CD4-positive, alpha-beta T cell treated with Interleukin-17A for 1 hour (primary cell): ENCODE measurements at regions not wholly inside any gene's neighbourhood (a gene's known extent, or its start where the extent isn't known, plus 50 kb on each side); places are given as distances from the start of the nearest gene placed in this dataset.

Experiments used
- DNase-seq: peaks from one replicate; pipeline ENCODE4 v3.0.0-alpha.2; 2020

DNA sequence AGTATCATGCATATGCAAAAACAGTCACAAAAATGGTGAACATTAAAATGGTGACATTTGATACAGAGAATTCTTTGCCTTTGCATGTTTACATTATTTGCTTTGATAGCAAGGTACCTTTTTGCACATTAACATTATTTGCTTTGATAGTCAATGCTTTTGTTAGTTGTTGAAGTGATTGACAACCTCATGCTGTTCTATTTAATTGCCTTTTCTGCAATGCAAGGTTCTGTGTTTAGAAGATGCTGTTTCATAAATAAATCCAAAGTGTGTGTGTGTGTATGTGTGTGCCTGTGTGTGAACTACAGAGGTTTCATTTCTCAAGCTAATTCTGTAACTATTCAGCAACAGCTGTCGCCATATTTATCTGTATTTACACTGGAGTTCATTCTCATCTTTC is 668.7 kb downstream of the NR2F1-AS1 start:
- no peak for DNase-seq

DNA sequence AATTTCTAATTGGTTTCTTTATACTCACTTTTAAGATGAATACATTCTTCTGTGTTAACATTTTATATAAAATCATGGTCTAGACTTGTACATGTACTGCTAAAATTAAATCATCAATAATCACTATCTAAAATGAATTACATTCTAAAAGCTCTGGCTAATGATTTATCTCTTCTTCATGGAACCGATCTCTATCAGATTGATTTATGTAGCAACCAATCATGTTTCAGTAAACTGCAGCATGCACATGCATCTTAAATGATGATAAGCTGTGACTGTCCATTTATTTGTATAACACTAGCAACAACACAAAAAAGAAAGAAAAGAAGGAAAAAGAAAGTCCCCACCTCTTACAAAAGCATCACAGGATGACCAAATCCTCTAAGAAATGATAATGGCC is 669.2 kb downstream of the NR2F1-AS1 start:
- DNase-seq: no peak

DNA sequence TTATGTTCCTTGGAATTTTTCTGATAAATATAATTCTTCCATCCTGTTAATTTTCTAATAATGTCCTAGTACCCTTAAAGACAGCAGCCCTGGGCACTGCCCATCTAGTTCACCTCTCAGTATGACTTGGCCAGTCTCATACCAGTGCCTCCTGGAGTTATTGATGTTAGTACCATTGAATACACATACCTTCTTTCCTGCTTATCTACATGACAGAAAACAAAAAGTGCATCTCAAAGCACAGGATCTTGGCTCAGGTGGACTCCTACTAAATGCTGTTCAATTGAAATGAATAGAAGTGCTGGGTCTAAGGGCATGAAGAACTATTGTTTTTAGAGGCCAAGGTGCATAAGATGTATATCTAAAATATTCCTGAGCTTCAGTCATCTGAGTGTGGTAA is 669.7 kb downstream of the NR2F1-AS1 start:
- no peak for DNase-seq

DNA sequence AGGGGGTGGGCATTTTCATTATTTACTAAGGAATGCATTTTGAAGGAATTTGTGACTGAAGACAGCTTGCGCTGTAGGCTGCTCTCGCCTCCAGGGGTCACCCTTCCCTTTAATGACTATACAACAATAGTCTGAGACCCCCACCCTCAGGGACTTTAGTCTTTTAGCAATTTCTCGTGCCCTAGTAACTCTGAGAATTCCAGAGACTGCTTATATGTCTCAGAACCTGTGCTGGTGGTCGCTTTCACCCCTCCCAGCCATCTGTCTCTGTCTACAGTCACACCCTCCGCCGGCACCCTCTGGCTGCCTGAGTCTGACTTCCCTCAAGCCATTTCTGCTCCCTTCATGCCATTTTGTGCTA is 671.4 kb downstream of the NR2F1-AS1 start:
- no peak for DNase-seq

DNA sequence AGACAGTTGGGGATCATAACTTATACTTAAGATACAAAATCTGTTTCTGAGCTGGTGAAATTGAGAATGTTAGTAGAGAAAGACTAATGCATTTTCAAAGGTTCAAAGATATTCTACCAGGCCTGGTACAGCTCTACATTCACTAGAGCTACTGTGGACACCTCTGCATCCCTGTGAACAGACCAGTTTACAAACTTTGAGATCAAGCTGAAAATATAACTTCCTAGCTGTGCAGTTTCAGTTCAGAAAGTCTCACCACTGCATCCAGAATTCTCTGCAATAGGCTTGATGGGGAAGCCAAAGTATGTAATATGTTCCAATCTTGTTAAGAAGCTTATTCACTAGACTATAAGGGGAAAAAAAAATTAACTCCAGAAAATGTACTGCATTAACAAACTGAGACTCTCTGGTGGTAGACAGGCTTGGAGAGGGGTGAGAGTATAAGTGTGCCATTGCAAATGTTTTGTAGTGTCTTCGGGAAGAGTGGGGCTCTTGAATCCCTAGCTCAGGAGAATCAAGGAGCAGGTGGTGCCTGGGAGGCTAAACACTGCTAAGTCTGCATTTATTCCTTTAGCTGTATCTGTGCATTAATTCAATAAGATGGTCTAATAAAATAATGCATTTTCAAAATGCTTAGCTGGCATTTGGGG is 671.9 kb downstream of the NR2F1-AS1 start:
- no peak for DNase-seq

DNA sequence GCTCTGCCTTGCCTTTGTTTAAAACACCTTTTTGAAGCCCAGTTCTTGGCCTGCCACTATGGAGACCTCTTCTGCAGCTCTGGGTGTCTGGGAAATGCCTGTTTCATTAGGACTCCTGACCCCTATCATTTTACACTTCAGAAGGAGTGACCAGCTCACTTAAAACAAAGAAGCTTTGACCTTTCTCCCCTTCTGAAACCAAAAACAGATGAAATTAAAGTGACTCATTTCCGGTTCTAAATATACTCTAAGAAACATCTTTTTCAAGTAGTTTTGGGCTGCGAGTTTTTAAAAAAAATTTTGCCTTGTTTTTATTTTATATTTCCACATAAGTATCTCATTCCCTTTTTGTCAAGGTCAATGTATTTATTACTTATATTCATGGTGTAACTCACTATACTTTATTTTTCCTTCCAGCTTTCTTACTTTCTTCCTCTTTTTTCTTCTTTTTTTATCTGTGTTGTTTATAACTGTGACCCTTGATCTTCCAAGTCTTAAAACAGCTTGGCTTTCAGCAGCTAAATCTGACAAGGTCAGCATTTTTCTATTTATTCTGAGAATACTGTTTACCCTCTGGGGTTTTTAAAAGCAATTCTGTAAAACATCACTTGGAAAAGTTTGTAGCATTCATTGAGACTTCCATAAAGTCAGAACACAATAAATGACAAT is 672.9 kb downstream of the NR2F1-AS1 start:
- DNase-seq: no peak

DNA sequence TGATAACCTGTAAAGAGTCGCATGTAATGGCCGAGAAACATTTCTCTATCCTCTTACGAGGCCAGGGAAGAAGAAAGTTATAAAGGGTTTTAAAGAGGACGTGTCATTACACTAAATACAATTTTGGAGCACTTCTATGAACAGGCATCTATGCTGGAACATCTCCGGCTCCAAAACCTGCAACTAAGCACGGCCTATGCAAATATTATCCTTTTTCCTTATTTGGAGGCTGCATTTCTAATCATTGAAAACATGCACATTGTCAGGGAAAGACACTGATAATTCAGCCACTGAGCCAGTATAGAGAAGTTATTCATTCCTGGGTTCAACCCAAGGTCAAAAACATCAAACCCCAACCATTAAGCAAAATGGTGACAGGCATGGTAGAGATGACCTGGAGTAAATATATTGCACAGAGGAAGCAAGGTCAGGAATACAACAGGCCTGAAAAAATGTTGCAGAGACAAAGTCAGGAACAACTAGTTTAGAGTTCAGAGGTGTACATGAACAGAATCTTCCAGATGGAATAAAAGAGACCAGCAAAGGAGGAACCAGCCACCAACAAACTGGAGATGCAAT is 674.1 kb downstream of the NR2F1-AS1 start:
- no peak for DNase-seq

DNA sequence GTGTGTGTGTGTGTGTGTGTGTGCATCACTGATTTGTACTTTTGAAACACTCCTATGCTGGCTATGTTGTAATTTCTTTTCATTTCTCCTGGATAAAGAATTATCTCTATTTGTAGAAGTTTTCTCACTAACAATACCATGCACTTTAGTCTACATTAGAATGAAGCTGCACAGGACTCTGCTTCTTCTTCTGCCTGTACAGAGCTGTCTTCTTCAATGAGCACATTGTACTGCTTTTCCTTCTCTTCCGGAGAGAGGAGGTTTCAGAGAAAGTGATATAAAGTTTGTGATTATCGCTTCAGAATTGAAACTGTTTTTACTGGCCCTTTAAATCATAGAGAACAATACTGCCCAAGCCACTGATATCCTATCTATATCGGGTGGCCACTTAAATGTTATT is 677.0 kb downstream of the NR2F1-AS1 start:
- no peak for DNase-seq

DNA sequence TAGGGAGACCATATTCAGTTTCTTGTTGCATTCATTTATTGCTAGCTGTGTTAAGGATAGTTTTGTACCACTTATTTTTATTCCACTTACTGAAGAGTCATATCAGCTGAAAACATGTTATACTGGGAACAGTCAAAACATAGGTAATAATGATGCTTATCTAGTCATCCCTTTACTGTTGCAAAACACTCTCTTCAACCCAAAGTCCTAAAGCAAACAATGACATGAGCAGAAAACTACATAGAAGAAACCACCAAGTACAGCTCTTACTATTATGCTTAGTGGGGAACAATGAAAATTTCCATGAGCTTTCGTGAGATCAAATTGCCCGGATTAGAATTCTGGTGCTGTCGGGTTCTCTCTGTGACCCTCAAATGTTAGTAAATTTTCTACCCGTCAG is 681.4 kb downstream of the NR2F1-AS1 start:
- DNase-seq: no peak

DNA sequence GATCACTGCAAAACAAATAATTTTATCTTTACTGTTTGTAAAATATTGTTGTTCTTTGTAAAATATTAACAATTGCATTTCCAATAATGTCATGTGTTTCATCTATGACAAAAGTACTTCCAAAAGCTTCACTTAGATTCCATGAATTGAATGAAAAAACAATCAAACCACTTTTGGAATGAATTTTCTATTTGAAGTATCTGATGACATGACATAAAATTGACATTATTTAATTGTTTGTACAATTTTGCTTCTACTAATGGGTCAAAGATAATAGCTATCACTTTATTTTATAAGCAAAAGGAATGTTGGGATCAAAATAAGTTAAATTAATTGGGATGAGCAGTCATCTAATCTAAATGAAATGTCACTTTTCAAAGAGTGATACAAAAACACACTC is 684.3 kb downstream of the NR2F1-AS1 start:
- no peak for DNase-seq

DNA sequence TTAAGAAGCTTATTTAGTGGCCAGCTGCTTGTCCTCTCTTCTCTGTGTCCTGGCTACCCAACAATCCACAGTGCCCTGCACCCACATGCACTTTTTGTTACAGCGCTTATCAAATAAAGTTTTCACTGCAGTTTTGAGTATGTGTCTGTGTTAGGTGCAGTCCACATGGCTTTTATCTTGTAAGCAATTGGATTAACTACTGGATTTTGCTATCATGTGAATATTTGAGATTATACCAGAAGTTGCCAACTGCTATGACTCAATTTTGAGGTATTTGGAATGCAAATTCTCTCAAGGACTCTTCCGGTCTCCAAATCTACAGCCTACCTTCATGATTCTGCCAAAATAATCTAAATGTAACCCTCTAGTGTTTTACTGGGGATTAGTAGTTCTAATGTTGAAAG is 690.2 kb downstream of the NR2F1-AS1 start:
- no peak for DNase-seq

DNA sequence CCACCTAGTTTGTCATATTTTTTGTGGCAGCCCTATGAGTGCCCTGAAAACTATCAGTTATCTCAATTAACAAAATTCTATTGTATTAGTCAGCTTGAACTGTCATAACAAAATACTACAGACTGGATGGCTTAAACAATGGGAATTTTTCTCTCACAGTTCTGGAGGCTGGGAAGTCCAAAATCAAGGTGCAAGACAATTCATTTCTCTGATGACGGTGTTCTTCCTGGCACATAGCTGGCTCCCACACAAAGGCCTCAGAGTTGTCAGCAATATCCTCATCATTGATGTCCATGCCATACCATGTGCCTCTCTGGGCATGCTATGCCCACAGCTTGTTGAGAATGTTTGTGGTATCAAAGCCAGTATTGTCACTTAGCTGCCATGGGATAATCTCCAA is 691.9 kb downstream of the NR2F1-AS1 start:
- no peak for DNase-seq

DNA sequence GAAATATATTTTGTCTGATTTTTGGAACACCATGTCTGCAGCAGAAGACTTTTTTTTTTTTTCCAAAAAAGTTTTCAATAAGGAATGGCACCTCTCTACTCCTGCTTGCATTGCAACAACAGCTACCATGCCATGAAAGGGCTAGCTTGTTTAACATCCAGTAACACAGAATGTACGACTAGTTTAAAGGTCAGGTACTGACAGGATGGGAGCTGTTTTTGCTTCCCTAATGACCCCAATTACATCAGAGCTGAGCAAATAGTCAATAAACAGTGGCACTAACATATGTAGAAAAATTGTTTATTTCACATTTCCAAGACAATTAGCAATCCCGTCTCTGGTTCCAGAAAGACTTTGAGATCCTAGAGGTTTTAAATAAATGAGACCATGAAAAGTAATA is 693.8 kb downstream of the NR2F1-AS1 start:
- no peak for DNase-seq

DNA sequence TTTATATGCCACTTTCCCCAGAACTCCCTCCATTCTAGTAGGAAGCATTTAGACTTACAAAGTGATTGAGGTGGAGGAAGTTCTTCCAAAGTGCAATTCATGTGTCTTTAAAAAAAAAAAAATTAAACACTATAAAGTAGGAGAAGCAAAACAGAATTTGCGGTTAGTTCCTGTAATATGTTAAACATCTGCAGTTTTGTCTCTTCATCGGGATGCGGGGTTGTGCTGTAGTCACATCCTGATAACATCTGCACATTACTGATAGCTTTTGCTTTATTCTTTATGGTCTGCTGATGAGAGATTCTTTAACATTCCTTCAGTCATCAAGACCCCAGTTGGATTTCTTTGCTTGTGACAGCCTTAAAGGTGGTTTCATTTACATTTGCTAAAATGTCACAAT is 694.3 kb downstream of the NR2F1-AS1 start:
- no peak for DNase-seq

DNA sequence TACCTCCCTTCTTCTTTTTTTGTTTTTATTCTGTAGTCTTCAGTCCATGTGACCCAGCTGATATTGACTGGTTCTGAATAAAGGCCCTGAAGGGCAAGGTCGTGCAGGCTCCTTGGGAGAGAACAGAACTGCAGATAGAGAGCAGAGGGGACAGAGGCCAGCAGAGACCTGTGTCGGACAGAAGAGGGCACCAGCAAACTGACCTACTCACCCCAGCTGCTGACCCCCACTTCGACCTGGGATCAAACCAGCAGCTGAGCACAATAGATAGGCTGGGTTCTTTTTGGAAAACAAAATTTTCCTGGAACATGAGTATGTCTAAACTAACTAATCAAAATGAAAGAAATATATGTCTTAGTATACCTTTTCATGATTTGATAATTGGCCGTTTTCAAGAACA is 695.1 kb downstream of the NR2F1-AS1 start:
- no peak for DNase-seq

DNA sequence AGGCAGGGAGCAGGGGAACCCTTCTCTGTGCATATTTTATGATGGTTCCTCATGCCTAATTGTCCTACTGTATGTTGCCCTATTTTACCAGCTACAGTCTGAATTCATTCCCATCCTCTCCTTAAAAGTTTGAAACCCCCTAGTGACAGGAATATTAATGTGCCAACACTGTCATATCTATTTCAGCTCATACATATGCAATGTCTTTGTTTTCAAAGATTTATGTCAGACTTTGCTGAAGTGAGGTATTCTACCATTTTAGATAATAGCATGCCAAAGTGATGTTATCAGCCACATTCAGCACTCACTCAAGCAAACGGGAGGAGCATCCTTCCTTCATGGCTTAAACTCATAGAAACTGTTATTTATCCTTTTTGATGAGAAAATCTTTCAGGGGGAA is 696.5 kb downstream of the NR2F1-AS1 start:
- no peak for DNase-seq

DNA sequence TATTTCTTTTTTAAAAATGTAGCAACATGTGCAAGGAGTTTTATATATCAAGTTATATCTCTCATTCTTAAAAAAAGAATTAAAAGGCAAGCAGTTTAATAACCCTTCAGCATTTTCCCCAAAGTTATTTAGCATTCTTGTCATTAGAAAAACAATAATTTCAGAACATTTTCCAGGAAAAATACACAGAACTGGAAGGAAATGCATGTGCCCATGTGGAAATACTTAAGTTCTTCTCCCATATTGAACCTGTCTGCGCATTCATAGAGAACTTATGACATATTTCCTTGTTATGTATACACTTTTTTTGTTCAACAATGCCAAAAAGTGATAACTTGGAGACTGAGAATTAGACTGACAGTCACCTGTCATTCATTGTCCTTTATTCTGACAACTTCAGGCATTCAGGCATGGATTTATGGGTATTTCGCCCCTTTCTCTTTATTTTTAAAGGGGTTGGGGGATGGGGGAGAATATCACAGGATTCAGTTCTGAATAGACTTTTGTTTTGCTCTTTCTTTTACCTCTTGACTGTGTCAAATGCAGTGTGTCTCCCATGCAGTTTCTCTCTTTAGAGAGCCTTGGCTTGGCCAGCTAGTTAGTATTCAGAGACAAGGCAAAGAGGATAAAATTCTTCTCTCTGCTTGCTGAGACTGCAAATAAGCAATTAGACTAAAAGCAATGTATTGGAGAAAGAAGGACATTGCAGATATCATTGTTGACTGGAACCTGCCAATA is 701.0 kb downstream of the NR2F1-AS1 start:
- no peak for DNase-seq

DNA sequence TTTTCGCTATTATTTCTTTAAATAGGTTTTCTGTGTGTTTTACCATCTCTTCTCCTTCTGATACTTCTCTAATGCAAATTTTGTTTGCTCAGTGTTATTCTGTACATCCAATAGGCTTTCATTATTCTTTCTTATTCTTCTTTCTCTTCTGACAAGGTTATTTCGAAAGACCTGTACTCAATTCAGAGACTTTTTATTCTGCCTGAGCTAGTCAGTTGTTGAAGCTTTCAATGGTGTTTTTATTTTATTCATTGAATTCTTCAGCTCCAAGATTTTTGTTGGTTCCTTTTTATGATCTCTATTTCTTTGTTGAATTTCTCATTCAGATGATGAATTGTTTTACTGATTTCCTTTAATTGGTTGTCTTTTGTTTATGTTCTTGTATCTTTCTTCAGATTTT is 706.2 kb downstream of the NR2F1-AS1 start:
- no peak for DNase-seq

DNA sequence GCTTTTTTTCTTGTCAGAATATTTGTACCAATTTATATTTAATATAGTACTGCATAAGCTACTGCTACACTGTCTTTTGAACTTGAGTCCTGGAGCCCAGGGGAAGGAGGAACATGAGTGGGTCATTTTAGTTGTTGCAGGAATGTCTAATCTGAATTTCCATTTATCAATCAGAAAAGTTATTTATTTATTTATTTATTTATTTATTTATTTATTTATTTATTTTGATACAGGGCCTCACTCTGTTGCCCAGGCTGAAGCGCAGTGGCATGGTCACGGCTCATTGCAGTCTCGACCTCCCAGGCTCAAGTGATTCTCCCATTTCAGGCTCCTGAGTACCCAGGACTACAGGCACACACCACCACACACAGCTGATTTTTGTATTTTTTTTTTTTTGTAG is 712.6 kb downstream of the NR2F1-AS1 start:
- DNase-seq: no peak

DNA sequence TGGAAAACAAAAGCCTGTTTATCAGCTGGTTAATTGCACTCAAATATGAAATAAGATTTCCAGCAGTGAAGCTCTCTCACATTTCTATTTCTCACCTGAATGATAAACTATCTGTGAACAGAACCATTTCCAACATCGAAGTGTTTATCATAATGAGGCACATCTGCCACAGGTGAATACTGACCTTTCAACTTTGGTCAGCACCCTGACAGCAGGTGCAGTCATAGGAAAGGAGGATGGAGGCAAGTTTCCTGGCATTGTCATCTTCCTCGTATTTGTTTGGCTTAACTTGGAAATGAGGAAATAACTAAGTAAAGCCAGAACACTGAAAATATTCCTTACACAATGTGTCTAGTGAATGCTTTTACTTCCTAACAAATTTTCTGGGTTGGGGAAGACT is 716.4 kb downstream of the NR2F1-AS1 start:
- DNase-seq: no peak

DNA sequence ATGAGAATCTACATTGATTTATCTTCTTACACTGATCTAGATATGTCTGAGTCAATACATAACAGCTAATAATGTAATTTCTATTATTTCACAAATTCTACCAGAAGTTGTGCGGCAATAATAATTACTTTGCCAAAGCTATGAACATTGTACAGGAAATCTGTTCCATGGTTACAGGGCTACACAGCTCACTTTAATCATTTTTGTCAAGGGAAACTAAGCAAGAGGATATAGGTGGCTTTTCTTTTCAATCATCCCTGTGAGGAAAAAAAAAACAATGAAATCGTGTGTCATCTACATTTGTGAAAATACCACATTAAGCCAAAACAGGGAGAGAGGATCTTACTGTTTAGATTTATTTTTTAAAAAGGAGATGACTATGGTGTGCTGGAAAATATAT is 717.4 kb downstream of the NR2F1-AS1 start:
- DNase-seq: no peak

DNA sequence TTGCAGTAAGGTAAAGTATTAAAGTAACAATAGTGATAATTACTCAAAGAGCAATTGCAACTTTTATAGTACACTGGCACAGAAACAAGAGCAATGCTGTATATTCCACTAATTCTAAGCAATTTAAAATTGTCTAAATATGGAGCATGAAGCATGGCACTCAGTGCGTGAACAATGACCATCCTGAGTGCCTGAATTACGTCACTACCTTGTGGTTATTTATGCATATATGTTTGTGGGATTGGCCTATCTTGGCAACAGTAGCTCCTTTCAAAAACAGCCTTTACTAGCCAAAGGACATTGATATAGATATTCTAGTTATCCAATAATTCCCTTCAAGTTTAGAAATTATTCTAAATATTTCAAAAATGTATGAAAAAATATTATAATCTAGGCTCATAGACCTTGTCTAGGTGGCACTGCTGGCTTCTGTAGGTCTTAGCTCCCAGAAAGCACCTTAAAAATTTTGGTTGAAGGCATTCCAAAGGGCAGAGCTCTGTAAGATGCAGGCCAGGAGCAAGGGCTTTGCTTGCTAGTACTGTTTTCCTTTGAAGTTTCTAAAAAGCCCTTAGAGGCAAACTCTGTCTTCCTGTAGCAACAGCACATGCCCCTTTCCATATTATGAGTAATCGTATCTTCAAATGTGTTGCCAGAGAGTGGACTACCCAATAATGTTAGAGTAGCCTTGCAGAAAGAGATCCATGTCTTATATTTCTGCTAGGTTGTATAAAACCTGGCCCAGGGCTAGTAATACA is 719.3 kb downstream of the NR2F1-AS1 start:
- no peak for DNase-seq

DNA sequence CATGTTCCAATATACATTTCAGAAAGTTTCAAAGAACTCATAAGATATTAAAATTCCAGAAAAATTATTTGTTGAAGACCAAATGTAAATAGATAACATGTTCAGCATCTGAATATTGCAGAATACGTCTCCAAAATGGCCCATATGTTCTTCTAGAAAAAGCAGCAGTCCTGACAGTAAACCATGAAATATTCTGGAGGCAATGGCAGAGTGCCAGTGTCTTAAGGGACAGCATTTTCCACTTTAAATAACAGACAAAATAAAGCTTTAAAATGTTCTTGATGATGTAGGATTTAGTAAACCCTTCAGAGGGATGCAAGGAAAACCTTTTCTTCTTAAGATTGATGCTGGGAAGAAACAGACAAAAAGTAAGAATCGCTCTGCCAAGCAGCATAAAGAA is 721.0 kb downstream of the NR2F1-AS1 start:
- DNase-seq: no peak
